Smooth muscle cell (in vitro differentiated cells): ENCODE measurements at regions not wholly inside any gene's neighbourhood (a gene's known extent, or its start where the extent isn't known, plus 50 kb on each side); places are given as distances from the start of the nearest gene placed in this dataset.

Experiments used
- DNase-seq: peaks from one replicate; lab custom pipeline; 2025; ENCODE audit not compliant: unreplicated experiment; lab: John Stamatoyannopoulos, UW
- H2AFZ ChIP-seq: fragments of 200-600 bp; sonication (generic); 2 replicates; pipeline ENCODE4 v1.6.0; 2016; ENCODE audit warnings: antibody characterized with exemption, low read depth, mild to moderate bottlenecking
- H3F3A ChIP-seq: fragments of 200-600 bp; sonication (generic); 2 replicates; pipeline ENCODE4 v1.6.0; 2017; ENCODE audit warnings: antibody characterized with exemption, low read depth
- H3K27ac ChIP-seq: fragments of 200-600 bp; sonication (generic); 2 replicates; pipeline ENCODE4 v1.5.1; 2016; ENCODE audit warnings: low read depth, mild to moderate bottlenecking
- H3K27me3 ChIP-seq: fragments of 200-600 bp; sonication (generic); 2 replicates; pipeline ENCODE4 v1.6.1; 2016; ENCODE audit warnings: low read depth, mild to moderate bottlenecking
- H3K36me3 ChIP-seq: fragments of 200-600 bp; sonication (generic); 2 replicates; pipeline ENCODE4 v1.5.1; 2016; ENCODE audit warnings: low read depth
- H3K4me1 ChIP-seq: fragments of 200-600 bp; sonication (generic); 2 replicates; pipeline ENCODE4 v1.5.1; 2016; ENCODE audit warnings: low read depth
- H3K4me2 ChIP-seq: fragments of 200-600 bp; sonication (generic); 2 replicates; pipeline ENCODE4 v1.6.0; 2016; ENCODE audit warnings: mild to moderate bottlenecking
- H3K4me3 ChIP-seq: fragments of 200-600 bp; sonication (generic); 2 replicates; pipeline ENCODE4 v1.5.1; 2016; ENCODE audit warnings: mild to moderate bottlenecking
- H3K79me2 ChIP-seq: fragments of 200-600 bp; sonication (generic); 2 replicates; pipeline ENCODE4 v1.6.0; 2016; ENCODE audit warnings: low read depth, mild to moderate bottlenecking
- H3K9ac ChIP-seq: fragments of 200-600 bp; sonication (generic); 2 replicates; pipeline ENCODE4 v1.6.0; 2016; ENCODE audit warnings: low read depth
- H3K9me3 ChIP-seq: fragments of 200-600 bp; sonication (generic); replicated peaks from 2 replicates; pipeline ENCODE4 v1.5.1; 2016; ENCODE audit warnings: low read depth
- H4K20me1 ChIP-seq: fragments of 200-600 bp; sonication (generic); 2 replicates; pipeline ENCODE4 v1.6.0; 2016; ENCODE audit warnings: low read depth
- WGBS: methylation state at CpG from one replicate; pipeline ENCODE4 v1.1.7; 2016; ENCODE audit warnings: low lambda C conversion rate; 5-methylcytosine and 5-hydroxymethylcytosine counted together
- TF ChIP-seq, protein P1 (sequence below): fragments of 200-600 bp; sonication (generic); IDR thresholded peaks from 2 replicates; pipeline ENCODE4 v1.5.1; 2017; ENCODE audit warnings: borderline replicate concordance, mild to moderate bottlenecking, antibody characterized with exemption; ENCODE audit not compliant: insufficient read depth, poor library complexity, severe bottlenecking

DNA sequence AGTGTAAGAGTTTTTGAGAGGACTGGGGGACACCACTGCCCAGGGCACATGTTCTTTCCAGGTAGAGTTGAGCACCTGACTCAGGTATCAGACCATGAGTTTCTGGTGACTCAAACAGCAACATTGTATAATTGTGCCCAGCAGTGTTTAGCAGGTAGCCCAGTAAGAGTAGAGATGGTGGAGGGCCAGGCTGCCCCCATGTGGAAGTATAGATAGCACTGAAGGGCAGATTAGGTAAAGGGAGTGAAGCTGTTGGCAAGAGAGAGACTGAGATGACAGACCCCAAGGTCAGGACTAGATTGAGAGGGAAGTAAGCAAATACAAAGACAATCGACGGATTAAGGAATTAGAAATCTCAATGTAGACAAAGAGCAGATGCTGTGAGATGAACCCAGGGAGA is 74.6 kb downstream of the TRIM42 start:
- H4K20me1 ChIP-seq: no peaks in the 10 kb centered on the region
- no peaks in the 10 kb centered on the region for H3K79me2 ChIP-seq
- no peak overlapping the region for H2AFZ ChIP-seq
- H3K9me3 ChIP-seq: no peaks in the 10 kb centered on the region
- no peak overlapping the region for H3K4me2 ChIP-seq
- 92% methylated on average over 2 of the region's 2 CpGs for WGBS
- no peaks in the 10 kb centered on the region for H3K4me1 ChIP-seq
- no peak overlapping the region for H3K4me3 ChIP-seq
- H3K36me3 ChIP-seq: no peaks in the 10 kb centered on the region
- H3K27me3 ChIP-seq: peaks cover 80% of the 10 kb centered on the region
- no peak overlapping the region for H3K9ac ChIP-seq
- H3F3A ChIP-seq: no peaks in the 10 kb centered on the region
- TF ChIP-seq, protein P1, sequence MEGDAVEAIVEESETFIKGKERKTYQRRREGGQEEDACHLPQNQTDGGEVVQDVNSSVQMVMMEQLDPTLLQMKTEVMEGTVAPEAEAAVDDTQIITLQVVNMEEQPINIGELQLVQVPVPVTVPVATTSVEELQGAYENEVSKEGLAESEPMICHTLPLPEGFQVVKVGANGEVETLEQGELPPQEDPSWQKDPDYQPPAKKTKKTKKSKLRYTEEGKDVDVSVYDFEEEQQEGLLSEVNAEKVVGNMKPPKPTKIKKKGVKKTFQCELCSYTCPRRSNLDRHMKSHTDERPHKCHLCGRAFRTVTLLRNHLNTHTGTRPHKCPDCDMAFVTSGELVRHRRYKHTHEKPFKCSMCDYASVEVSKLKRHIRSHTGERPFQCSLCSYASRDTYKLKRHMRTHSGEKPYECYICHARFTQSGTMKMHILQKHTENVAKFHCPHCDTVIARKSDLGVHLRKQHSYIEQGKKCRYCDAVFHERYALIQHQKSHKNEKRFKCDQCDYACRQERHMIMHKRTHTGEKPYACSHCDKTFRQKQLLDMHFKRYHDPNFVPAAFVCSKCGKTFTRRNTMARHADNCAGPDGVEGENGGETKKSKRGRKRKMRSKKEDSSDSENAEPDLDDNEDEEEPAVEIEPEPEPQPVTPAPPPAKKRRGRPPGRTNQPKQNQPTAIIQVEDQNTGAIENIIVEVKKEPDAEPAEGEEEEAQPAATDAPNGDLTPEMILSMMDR: no peak
- H3K27ac ChIP-seq: no peak overlapping the region
- DNase-seq: no peak

DNA sequence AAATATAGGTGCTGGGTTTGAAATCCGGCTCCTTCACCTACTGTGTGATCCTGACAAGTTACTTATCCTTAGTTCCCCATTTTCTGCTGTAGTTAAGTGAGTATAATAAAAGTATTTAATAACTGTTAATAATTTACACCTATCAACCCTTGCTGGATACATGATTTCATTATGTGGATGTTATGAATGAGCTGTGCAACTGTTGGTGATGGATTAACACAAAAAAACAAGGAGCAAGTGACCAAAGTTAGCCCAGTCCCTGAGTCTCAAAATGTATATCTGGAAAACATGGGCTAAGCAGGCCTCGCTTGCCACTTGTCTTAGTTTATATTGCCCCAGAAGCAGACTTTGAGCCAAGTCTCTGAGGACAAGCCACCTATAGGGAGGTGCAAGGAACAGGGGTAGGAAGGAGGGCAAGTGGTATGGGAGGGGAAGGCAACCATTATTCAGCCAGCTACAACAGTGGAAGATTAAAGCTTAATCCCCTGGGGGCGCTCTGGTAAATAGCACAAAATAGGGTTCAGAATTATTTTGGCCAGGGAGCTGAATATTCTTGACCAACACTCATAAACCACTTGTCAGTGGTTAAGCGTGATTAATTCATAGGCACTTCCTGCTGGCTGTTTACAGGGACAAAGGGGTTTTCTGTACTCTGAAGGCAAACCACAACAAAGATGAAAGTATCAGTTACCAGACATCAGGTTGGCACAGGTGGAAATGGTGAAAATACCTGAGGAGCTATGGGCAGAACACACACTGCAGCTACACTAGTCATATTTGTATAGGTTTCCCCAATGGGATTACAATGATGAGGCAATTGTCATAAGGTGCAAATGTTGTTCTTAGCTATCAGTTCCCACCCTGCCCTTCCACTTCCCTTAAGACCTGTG is 76.2 kb downstream of the TRIM42 start:
- Histone ChIP-seq H3K36me3 (no peaks in the 10 kb centered on the region), H3K79me2 (no peaks in the 10 kb centered on the region), H2AFZ (no peak overlapping the region), H3K4me1 (no peaks in the 10 kb centered on the region), H3K9ac (no peak overlapping the region), H4K20me1 (no peaks in the 10 kb centered on the region), H3K27ac (no peak overlapping the region), H3K4me2 (no peak overlapping the region), H3F3A (no peaks in the 10 kb centered on the region), H3K4me3 (no peak overlapping the region), H3K9me3 (no peaks in the 10 kb centered on the region), H3K27me3 (peaks cover 76% of the 10 kb centered on the region)
- TF ChIP-seq, protein P1: no peak
- 89% methylated on average over 4 of the region's 4 CpGs for WGBS
- DNase-seq: no peak

DNA sequence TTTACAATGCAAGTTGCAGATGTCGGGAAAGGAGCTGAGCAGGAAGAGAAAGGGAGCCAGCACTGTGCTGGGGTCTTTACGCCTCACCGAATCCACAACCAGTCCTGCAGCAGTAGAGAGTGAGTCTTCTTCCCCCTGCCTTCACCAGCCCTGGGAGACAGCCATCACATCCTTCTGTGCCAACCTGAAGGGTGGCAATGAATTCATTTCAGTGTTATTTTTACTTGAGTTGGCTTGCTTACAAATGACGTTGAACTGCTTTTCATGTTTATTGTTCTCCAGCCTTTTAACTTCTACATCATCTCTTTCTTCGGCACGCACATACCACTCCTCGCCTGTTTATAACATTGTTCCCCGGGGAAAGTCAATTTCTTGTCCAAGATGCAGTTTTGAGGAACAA is 77.1 kb downstream of the TRIM42 start:
- H3K4me1 ChIP-seq: no peaks in the 10 kb centered on the region
- peaks cover 68% of the 10 kb centered on the region for H3K27me3 ChIP-seq
- H3K27ac ChIP-seq: no peak overlapping the region
- H3F3A ChIP-seq: no peaks in the 10 kb centered on the region
- 91% methylated on average over 8 of the region's 8 CpGs for WGBS
- H3K79me2 ChIP-seq: no peaks in the 10 kb centered on the region
- H4K20me1 ChIP-seq: no peaks in the 10 kb centered on the region
- no peak overlapping the region for H2AFZ ChIP-seq
- H3K36me3 ChIP-seq: no peaks in the 10 kb centered on the region
- H3K4me3 ChIP-seq: no peak overlapping the region
- no peak overlapping the region for H3K4me2 ChIP-seq
- H3K9ac ChIP-seq: no peak overlapping the region
- TF ChIP-seq, protein P1: no peak
- no peaks in the 10 kb centered on the region for H3K9me3 ChIP-seq
- DNase-seq: no peak
